ENCODE measurements at regions not wholly inside any gene's neighbourhood (a gene's known extent, or its start where the extent isn't known, plus 50 kb on each side); places are given as distances from the start of the nearest gene placed in this dataset.

DNA sequence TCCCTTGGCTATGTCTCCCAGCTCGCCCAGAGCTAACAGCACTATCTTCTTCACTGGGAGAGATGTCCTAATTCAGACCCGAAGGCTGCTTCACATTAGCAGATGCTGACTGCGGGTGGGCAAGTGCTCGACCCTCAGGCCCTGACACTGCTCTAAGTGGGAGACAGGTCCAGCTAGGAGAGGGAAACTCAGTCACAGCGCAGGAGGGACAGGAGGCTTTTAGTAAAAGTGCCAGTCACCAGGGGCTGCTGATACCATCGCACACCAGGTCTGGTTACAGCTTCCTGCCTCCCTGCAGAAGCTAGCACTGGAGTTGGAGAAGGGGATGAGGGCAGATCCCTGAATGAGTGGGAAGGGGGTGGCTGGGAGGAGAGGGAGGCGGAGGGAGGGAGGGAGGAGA is 365.8 kb upstream of the RGMA start:
- DNase-seq (ENCODE audit: extremely low spot score, unreplicated experiment): no peak

DNA sequence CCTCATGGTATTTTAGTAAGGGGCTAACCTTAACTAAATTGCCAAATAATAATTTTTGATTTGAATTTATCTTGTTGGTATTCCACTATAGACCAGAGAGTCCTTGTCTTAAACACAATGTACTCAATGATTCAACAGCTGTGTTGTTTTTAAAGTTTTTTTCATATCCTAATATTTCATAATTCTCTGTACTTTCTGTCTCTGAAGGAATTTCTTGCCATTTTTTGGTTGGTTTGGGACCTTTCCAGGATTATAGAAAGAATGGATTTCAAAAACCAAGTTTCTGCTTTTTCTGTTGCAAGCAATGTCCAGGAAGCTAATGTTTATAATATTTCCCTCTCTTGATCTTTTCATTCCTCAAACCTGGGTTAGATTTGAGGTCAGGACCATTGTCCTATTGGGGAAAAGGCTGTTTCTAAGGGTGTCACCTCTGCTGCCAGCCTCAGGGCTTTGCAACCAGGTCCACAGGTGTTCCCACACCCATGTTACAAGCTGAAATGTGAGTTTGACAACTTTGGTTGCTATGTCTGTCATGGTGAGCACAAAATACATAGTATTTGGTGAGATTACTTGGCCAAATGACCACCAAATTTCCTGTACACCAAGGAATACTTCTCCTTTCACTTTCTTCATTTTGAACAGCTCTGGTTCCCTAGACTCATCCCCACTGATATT is 363.7 kb upstream of the RGMA start:
- Mint-ChIP-seq H3K9me3 (no peaks in the 10 kb centered on the region), H3K4me1 (ENCODE audit: unreplicated experiment) (peaks cover 7% of the 10 kb centered on the region), H3K4me3 (no peak overlapping the region), H3K27ac (no peak overlapping the region), H3K27me3 (no peaks in the 10 kb centered on the region), H3K36me3 (no peaks in the 10 kb centered on the region)
- TF ChIP-seq, protein P1, sequence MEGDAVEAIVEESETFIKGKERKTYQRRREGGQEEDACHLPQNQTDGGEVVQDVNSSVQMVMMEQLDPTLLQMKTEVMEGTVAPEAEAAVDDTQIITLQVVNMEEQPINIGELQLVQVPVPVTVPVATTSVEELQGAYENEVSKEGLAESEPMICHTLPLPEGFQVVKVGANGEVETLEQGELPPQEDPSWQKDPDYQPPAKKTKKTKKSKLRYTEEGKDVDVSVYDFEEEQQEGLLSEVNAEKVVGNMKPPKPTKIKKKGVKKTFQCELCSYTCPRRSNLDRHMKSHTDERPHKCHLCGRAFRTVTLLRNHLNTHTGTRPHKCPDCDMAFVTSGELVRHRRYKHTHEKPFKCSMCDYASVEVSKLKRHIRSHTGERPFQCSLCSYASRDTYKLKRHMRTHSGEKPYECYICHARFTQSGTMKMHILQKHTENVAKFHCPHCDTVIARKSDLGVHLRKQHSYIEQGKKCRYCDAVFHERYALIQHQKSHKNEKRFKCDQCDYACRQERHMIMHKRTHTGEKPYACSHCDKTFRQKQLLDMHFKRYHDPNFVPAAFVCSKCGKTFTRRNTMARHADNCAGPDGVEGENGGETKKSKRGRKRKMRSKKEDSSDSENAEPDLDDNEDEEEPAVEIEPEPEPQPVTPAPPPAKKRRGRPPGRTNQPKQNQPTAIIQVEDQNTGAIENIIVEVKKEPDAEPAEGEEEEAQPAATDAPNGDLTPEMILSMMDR (conservative IDR thresholded peaks at IDR 0.05): no peak
- DNase-seq (ENCODE audit: extremely low spot score, unreplicated experiment): no peak

More for the DNA sequence above, 365.8 kb upstream of the RGMA start:
- Mint-ChIP-seq H3K9me3 (no peaks in the 10 kb centered on the region), H3K4me3 (no peak overlapping the region), H3K27me3 (no peaks in the 10 kb centered on the region), H3K27ac (no peak overlapping the region), H3K4me1 (ENCODE audit: unreplicated experiment) (peaks cover 18% of the 10 kb centered on the region), H3K36me3 (no peaks in the 10 kb centered on the region)
- TF ChIP-seq, protein P1 (conservative IDR thresholded peaks at IDR 0.05): no peak

DNA sequence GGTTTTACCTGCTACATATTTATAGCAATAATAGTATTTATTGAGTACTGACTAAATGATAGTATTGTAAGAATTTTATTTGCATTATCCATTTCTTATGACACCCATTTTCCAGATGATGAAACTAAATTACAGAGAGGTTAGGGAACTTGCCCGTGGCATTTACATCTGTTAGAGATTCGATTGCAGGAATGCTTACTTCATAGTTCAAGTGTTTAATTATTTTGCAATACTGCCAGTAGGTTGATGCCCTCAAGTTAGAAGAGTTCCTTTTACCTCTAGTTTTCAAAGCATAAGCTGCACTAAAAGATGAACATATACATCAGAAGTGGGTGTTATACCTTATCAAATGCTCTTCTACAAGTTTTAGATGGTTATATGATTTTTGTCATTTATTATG is 362.8 kb upstream of the RGMA start:
- no peak overlapping the region for H3K4me3 Mint-ChIP-seq
- no peak for DNase-seq (ENCODE audit: extremely low spot score, unreplicated experiment)
- no peaks in the 10 kb centered on the region for H3K9me3 Mint-ChIP-seq
- TF ChIP-seq, protein P1 (conservative IDR thresholded peaks at IDR 0.05): no peak
- no peaks in the 10 kb centered on the region for H3K36me3 Mint-ChIP-seq
- no peak overlapping the region for H3K27ac Mint-ChIP-seq
- no peaks in the 10 kb centered on the region for H3K27me3 Mint-ChIP-seq
- H3K4me1 Mint-ChIP-seq (ENCODE audit: unreplicated experiment): peaks cover 7% of the 10 kb centered on the region

DNA sequence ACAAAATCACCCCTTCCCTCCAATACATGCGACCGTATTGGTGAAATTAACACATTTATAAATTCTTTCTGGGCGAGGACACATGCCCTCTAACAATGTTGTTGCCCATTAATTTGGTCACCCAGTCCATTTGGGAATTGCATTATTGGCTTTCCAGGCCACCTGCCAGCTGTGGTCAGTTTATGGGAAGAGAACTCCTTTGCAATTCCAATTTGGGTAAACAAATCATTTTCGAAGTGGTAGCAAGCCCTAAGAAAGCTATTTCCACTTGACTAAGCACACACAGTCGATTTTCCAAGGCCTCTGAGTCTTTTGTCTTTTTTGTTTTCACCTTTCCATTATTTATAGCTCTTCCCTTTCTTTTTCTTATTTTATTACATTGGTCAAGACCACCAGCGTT is 362.3 kb upstream of the RGMA start:
- no peak for DNase-seq (ENCODE audit: extremely low spot score, unreplicated experiment)
- no peaks in the 10 kb centered on the region for H3K27me3 Mint-ChIP-seq

DNA sequence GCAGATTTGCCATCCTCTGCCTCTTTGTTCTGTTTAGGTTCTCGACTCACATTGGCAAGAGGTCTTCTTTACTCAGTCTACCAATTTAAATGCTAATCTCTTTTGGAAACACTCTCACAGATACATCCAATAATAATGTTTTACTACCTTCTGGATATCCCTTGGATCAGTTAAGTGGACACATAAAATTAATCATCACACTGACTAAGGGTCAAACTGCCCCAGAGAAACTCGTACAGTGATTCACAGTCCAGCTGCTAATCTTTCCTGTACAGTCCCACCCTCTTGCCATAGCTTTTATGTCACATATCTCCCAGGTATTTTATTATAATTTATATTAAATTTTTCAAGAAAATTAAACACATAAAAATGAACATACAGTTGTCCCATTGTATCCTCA is 360.8 kb upstream of the RGMA start:
- Mint-ChIP-seq H3K4me1 (ENCODE audit: unreplicated experiment) (peaks cover 6% of the 10 kb centered on the region), H3K27me3 (no peaks in the 10 kb centered on the region), H3K9me3 (no peaks in the 10 kb centered on the region), H3K27ac (no peak overlapping the region), H3K4me3 (no peak overlapping the region), H3K36me3 (no peaks in the 10 kb centered on the region)
- DNase-seq (ENCODE audit: extremely low spot score, unreplicated experiment): no peak
- TF ChIP-seq, protein P1 (conservative IDR thresholded peaks at IDR 0.05): no peak

More for the DNA sequence above, 362.3 kb upstream of the RGMA start:
- Mint-ChIP-seq H3K27ac (no peak overlapping the region), H3K4me1 (ENCODE audit: unreplicated experiment) (peaks cover 7% of the 10 kb centered on the region), H3K4me3 (no peak overlapping the region), H3K9me3 (no peaks in the 10 kb centered on the region), H3K36me3 (no peaks in the 10 kb centered on the region)
- TF ChIP-seq, protein P1 (conservative IDR thresholded peaks at IDR 0.05): no peak
